ENCODE measurements at regions not wholly inside any gene's neighbourhood (a gene's known extent, or its start where the extent isn't known, plus 50 kb on each side); places are given as distances from the start of the nearest gene placed in this dataset.

- ATAC-seq (ENCODE audit: insufficient read depth, low read depth) (no peak), DNase-seq (no peak)
- Histone ChIP-seq H3K36me3 (ENCODE audit: insufficient read depth, low read length) (no peaks in the 10 kb centered on the region), H2AFZ (ENCODE audit: low read depth, low read length) (no peak overlapping the region), H3K79me2 (ENCODE audit: insufficient read depth, low read length) (no peaks in the 10 kb centered on the region), H3K4me1 (ENCODE audit: insufficient read depth, low read length) (no peaks in the 10 kb centered on the region), H3K4me3 (ENCODE audit: low read depth in 1 of 2, low read length in 2 of 2) (no peak overlapping the region), H3K27ac (ENCODE audit: low read length) (no peak overlapping the region), H4K20me1 (ENCODE audit: insufficient read depth, low read length) (no peaks in the 10 kb centered on the region), H3K27me3 (ENCODE audit: insufficient read depth, low read length, poor library complexity) (no peaks in the 10 kb centered on the region), H3K9me3 (ENCODE audit: insufficient read depth, low read length, severe bottlenecking) (peaks cover 20% of the 10 kb centered on the region), H3K4me2 (ENCODE audit: insufficient read depth, low read length) (no peak overlapping the region), H3K9ac (ENCODE audit: low read depth, low read length) (no peak overlapping the region)
- TF ChIP-seq EZH2 (IDR thresholded peaks at IDR 0.05; ENCODE audit: borderline replicate concordance, low read depth, low read length, severe bottlenecking): no peak
- TF ChIP-seq, protein P1, sequence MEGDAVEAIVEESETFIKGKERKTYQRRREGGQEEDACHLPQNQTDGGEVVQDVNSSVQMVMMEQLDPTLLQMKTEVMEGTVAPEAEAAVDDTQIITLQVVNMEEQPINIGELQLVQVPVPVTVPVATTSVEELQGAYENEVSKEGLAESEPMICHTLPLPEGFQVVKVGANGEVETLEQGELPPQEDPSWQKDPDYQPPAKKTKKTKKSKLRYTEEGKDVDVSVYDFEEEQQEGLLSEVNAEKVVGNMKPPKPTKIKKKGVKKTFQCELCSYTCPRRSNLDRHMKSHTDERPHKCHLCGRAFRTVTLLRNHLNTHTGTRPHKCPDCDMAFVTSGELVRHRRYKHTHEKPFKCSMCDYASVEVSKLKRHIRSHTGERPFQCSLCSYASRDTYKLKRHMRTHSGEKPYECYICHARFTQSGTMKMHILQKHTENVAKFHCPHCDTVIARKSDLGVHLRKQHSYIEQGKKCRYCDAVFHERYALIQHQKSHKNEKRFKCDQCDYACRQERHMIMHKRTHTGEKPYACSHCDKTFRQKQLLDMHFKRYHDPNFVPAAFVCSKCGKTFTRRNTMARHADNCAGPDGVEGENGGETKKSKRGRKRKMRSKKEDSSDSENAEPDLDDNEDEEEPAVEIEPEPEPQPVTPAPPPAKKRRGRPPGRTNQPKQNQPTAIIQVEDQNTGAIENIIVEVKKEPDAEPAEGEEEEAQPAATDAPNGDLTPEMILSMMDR (IDR thresholded peaks at IDR 0.05; ENCODE audit: borderline replicate concordance, extremely low read depth, low read length, poor library complexity, severe bottlenecking): no peak
Measured at GRCh38 chr14:101206556-101206955, 303.0 kb upstream of the RTL1 start.

GRCh38 chr14:101207041-101207440 lies 303.5 kb upstream of the RTL1 start:
- H3K9ac ChIP-seq (ENCODE audit: low read depth, low read length): no peak overlapping the region
- H3K4me2 ChIP-seq (ENCODE audit: insufficient read depth, low read length): no peak overlapping the region
- no peaks in the 10 kb centered on the region for H3K27me3 ChIP-seq (ENCODE audit: insufficient read depth, low read length, poor library complexity)
- no peak overlapping the region for H3K4me3 ChIP-seq (ENCODE audit: low read depth in 1 of 2, low read length in 2 of 2)
- H3K9me3 ChIP-seq (ENCODE audit: insufficient read depth, low read length, severe bottlenecking): peaks cover 20% of the 10 kb centered on the region
- no peak overlapping the region for H2AFZ ChIP-seq (ENCODE audit: low read depth, low read length)
- TF ChIP-seq, protein P1 (IDR thresholded peaks at IDR 0.05; ENCODE audit: borderline replicate concordance, extremely low read depth, low read length, poor library complexity, severe bottlenecking): no peak
- TF ChIP-seq EZH2 (IDR thresholded peaks at IDR 0.05; ENCODE audit: borderline replicate concordance, low read depth, low read length, severe bottlenecking): no peak
- no peaks in the 10 kb centered on the region for H3K79me2 ChIP-seq (ENCODE audit: insufficient read depth, low read length)
- no peak overlapping the region for H3K27ac ChIP-seq (ENCODE audit: low read length)
- H4K20me1 ChIP-seq (ENCODE audit: insufficient read depth, low read length): no peaks in the 10 kb centered on the region
- H3K4me1 ChIP-seq (ENCODE audit: insufficient read depth, low read length): no peaks in the 10 kb centered on the region
- ATAC-seq (ENCODE audit: insufficient read depth, low read depth) (no peak), DNase-seq (no peak)
- no peaks in the 10 kb centered on the region for H3K36me3 ChIP-seq (ENCODE audit: insufficient read depth, low read length)

DNA sequence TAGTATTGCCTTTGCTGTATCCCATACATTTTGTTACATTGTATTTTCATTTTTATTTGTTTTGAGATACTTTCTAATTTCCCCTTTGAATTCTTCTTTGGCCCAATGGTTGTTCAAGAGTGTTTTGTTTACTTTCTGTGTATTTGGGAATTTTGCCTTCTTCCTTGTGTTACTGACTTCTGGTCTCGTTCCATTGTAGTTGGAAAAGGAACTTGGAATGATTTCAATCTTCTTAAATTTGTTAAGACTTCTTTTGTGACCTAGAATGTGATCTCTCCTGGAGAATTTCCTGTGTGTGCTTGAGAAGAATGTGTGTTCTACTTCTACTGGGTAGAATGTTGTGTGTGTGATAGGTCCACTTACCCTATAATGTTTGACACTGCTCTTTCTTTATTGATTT lies 304.4 kb upstream of the RTL1 start:
- ATAC-seq (ENCODE audit: insufficient read depth, low read depth) (no peak), DNase-seq (no peak)
- Histone ChIP-seq H2AFZ (ENCODE audit: low read depth, low read length) (no peak overlapping the region), H3K79me2 (ENCODE audit: insufficient read depth, low read length) (no peaks in the 10 kb centered on the region), H4K20me1 (ENCODE audit: insufficient read depth, low read length) (no peaks in the 10 kb centered on the region), H3K27ac (ENCODE audit: low read length) (no peak overlapping the region), H3K9me3 (ENCODE audit: insufficient read depth, low read length, severe bottlenecking) (peaks cover 20% of the 10 kb centered on the region), H3K4me2 (ENCODE audit: insufficient read depth, low read length) (no peak overlapping the region), H3K36me3 (ENCODE audit: insufficient read depth, low read length) (no peaks in the 10 kb centered on the region), H3K9ac (ENCODE audit: low read depth, low read length) (no peak overlapping the region), H3K27me3 (ENCODE audit: insufficient read depth, low read length, poor library complexity) (no peaks in the 10 kb centered on the region), H3K4me1 (ENCODE audit: insufficient read depth, low read length) (no peaks in the 10 kb centered on the region), H3K4me3 (ENCODE audit: low read depth in 1 of 2, low read length in 2 of 2) (no peak overlapping the region)
- TF ChIP-seq, protein P1 (IDR thresholded peaks at IDR 0.05; ENCODE audit: borderline replicate concordance, extremely low read depth, low read length, poor library complexity, severe bottlenecking): no peak
- no peak for TF ChIP-seq EZH2 (IDR thresholded peaks at IDR 0.05; ENCODE audit: borderline replicate concordance, low read depth, low read length, severe bottlenecking)

- TF ChIP-seq, protein P1 (IDR thresholded peaks at IDR 0.05; ENCODE audit: borderline replicate concordance, extremely low read depth, low read length, poor library complexity, severe bottlenecking): no peak
- no peak for TF ChIP-seq EZH2 (IDR thresholded peaks at IDR 0.05; ENCODE audit: borderline replicate concordance, low read depth, low read length, severe bottlenecking)
Measured at GRCh38 chr14:101209594-101209993, 306.1 kb upstream of the RTL1 start.

More at GRCh38 chr14:101209594-101209993, 306.1 kb upstream of the RTL1 start:
- DNase-seq (peak; percentile 0), ATAC-seq (ENCODE audit: insufficient read depth, low read depth) (no peak)
- Histone ChIP-seq H3K9ac (ENCODE audit: low read depth, low read length) (no peak overlapping the region), H4K20me1 (ENCODE audit: insufficient read depth, low read length) (no peaks in the 10 kb centered on the region), H3K79me2 (ENCODE audit: insufficient read depth, low read length) (no peaks in the 10 kb centered on the region), H2AFZ (ENCODE audit: low read depth, low read length) (no peak overlapping the region), H3K4me1 (ENCODE audit: insufficient read depth, low read length) (no peaks in the 10 kb centered on the region), H3K4me2 (ENCODE audit: insufficient read depth, low read length) (no peak overlapping the region), H3K27ac (ENCODE audit: low read length) (no peak overlapping the region), H3K9me3 (ENCODE audit: insufficient read depth, low read length, severe bottlenecking) (peaks cover 22% of the 10 kb centered on the region), H3K27me3 (ENCODE audit: insufficient read depth, low read length, poor library complexity) (no peaks in the 10 kb centered on the region), H3K4me3 (ENCODE audit: low read depth in 1 of 2, low read length in 2 of 2) (no peak overlapping the region), H3K36me3 (ENCODE audit: insufficient read depth, low read length) (no peaks in the 10 kb centered on the region)
